Right lobe of liver (tissue), 6 donors: ENCODE measurements at regions not wholly inside any gene's neighbourhood (a gene's known extent, or its start where the extent isn't known, plus 50 kb on each side); places are given as distances from the start of the nearest gene placed in this dataset.
A peak's percentile ranks its signal among the peaks of the same experiment; 100 is the strongest.

Source experiments
- ATAC-seq, 4 donors: fragments of 200-7000 bp; cut with Tn5 transposase; one replicate each; pipeline ENCODE4 v1.9.1; 2020; ENCODE audit warnings: mild to moderate bottlenecking in 4 of 4, moderate library complexity in 4 of 4
- DNase-seq, 3 donors: peaks; one replicate each; pipeline ENCODE4 v3.0.0-alpha.2; 2020
- H3K27ac ChIP-seq, 3 donors: fragments of 200-600 bp; one replicate each; pipeline ENCODE4 v1.8.0; 2022
- H3K27me3 ChIP-seq, 2 donors: fragments of 200-600 bp; one replicate each; pipeline ENCODE4 v1.8.0; 2022
- H3K36me3 ChIP-seq, 4 donors: fragments of 200-600 bp; sonication (generic) in 1 of 4; one replicate each; pipeline versions ENCODE4 v1.5.1 to v1.8.0; 2017 to 2022; ENCODE audit warnings: control low read depth in 1 of 4
- H3K4me1 ChIP-seq, 4 donors: fragments of 200-600 bp; sonication (generic) in 1 of 4; one replicate each; pipeline versions ENCODE4 v1.5.1 to v1.8.0; 2017 to 2022; ENCODE audit warnings: control low read depth in 1 of 4
- H3K4me3 ChIP-seq, 3 donors: fragments of 200-600 bp; one replicate each; pipeline ENCODE4 v1.8.0; 2022
- H3K9me3 ChIP-seq, 4 donors: fragments of 200-600 bp; sonication (generic) in 1 of 4; one replicate each; pipeline versions ENCODE4 v1.5.1 to v1.8.0; 2017 to 2022; ENCODE audit warnings: control low read depth in 1 of 4
- CTCF ChIP-seq, 4 donors: fragments of 200-600 bp in 3 of 4; fragments of 450-650 bp in 1 of 4; IDR thresholded peaks; one replicate each; pipeline versions ENCODE4 v1.5.1 to v1.8.0; 2016 to 2022; ENCODE audit warnings: antibody characterized with exemption in 4 of 4, mild to moderate bottlenecking in 2 of 4
- POLR2A ChIP-seq: fragments of 450-650 bp; IDR thresholded peaks from one replicate; pipeline ENCODE4 v1.6.1; 2017; ENCODE audit warnings: antibody characterized with exemption, mild to moderate bottlenecking
- WGBS: methylation state at CpG from one replicate; pipeline ENCODE4 v1.1.6; 2018; ENCODE audit warnings: low coverage, low lambda C conversion rate; ENCODE audit not compliant: insufficient coverage; ENCODE audit errors: missing lambda C conversion rate; 5-methylcytosine and 5-hydroxymethylcytosine counted together
- intact Hi-C, 2 donors: fragments of 100-400 bp; cut with DNase I; formaldehyde crosslinking; loops; one replicate each; pipeline versions ENCODE4 v1.11.2 to v1.14.1; 2022
- donor health status: DM: no; HTN: yes; CAD: no.
- donor health status: DM: no; HTN: no; CAD: no.
- donor health status: DM: no; HTN: no; CAD: no.
- donor health status: DM: no; HTN: yes; CAD: no.
- donor health status: DM: no; HTN: yes; CAD: no.

DNA sequence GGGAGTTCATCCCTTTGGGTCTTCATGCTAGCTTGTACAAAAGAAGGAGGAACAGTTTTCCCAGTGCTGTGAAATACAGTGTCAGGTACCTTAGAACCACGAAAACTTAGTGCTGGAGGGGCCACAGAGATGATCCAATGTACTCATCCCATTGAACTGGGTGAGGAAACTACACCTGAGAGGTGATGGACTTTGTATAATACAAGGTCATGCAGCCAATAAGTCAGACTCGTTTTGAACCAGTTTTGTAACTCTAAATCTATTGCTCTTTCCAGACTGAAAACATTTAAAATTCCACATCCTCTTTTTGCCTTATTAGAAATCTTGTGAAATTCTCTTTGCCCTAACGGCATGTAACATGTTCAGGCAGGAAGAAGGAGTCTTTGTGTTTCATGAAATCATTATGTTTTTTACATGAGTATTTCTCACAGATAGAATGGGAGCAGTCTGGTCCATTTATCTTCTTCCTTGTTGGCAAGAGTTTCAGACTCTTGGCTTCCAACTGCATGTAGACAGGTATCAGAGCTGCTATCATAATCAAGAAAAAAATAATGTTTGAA lies 146.8 kb upstream of the FBXL7 start:
- Histone ChIP-seq H3K4me3 (no peak overlapping the region), H3K27ac (no peak overlapping the region), H3K27me3 (no peaks in the 10 kb centered on the region), H3K4me1 (peaks cover 0 to 13% (median 6%) of the 10 kb centered on the region in 4 donors), H3K36me3 (no peaks in the 10 kb centered on the region), H3K9me3 (peaks cover 0 to 2% (median 0%) of the 10 kb centered on the region in 4 donors)
- intact Hi-C loops = no loop called here
- DNase-seq (no peak), ATAC-seq (peak in 3 of 4 donors; percentile 41 to 54 (median 44))
- TF ChIP-seq CTCF (IDR thresholded peaks at IDR 0.05) (no peak), POLR2A (no peak)
- WGBS = 35% methylated on average over 3 of the region's 3 CpGs

DNA sequence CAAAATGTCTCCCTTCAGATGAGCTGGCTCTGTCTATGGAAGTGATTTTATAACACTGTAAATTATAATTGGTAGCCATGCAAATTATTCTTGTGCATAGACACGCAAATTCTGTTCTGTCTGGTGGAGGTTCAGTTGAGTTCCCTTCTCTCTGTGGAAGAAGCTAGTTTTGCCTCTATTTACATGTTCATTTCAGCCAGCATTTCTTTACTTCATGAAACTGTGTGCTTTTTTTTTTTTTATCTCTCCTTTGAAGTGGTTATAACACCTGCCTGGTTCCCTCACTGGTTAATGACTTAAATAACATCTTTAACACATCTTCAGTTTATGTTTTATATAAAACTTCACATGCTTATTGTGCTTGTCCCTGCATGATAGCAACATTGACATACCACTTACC lies 149.4 kb upstream of the FBXL7 start:
- intact Hi-C loops = no loop called here
- TF ChIP-seq CTCF (IDR thresholded peaks at IDR 0.05) = no peak
- no peak for TF ChIP-seq POLR2A
- Histone ChIP-seq H3K4me3 (no peak overlapping the region), H3K27ac (no peak overlapping the region), H3K27me3 (no peaks in the 10 kb centered on the region), H3K4me1 (no peaks in the 10 kb centered on the region), H3K36me3 (no peaks in the 10 kb centered on the region), H3K9me3 (no peaks in the 10 kb centered on the region)
- 75% methylated on average over 1 of the region's 1 CpG for WGBS
- DNase-seq (no peak), ATAC-seq (no peak)

- Histone ChIP-seq H3K4me1 (peaks cover 0 to 5% (median 2%) of the 10 kb centered on the region in 4 donors), H3K27me3 (no peaks in the 10 kb centered on the region), H3K36me3 (no peaks in the 10 kb centered on the region), H3K9me3 (no peaks in the 10 kb centered on the region), H3K27ac (no peak overlapping the region), H3K4me3 (no peak overlapping the region)
- intact Hi-C loops = no loop called here
- DNase-seq (no peak), ATAC-seq (peak; percentile 48 to 83 (median 68))
- 62% methylated on average over 5 of the region's 5 CpGs for WGBS
- no peak for TF ChIP-seq POLR2A
- TF ChIP-seq CTCF (IDR thresholded peaks at IDR 0.05) = no peak
These were observed 153.2 kb upstream of the FBXL7 start for GRCh38 chr5:15346738-15347137.

DNA sequence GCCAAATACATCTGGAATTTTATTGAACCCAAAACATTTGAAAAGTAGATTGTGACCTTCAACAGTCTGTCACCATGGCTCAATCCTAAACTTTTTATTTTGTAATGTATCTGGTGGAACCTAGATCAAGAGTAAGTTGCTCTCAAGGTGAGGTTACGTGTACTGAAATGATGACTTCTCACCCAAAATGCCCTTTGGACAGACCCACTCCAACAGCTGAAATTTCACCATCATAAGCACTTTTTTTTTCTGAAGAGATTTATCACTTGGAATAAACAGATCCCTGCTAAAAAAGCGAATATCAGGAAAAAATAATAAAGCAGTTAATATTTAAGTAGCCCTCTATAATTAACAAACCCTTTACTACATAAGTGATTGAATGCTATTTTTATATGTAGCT lies 155.0 kb upstream of the FBXL7 start:
- 14% methylated on average over 2 of the region's 2 CpGs for WGBS
- peaks cover 0 to 5% (median 2%) of the 10 kb centered on the region in 4 donors for H3K4me1 ChIP-seq
- no peaks in the 10 kb centered on the region for H3K9me3 ChIP-seq
- H3K27me3 ChIP-seq = no peaks in the 10 kb centered on the region
- no peak for TF ChIP-seq POLR2A
- H3K36me3 ChIP-seq = no peaks in the 10 kb centered on the region
- no peak overlapping the region for H3K27ac ChIP-seq
- H3K4me3 ChIP-seq = no peak overlapping the region
- DNase-seq (no peak), ATAC-seq (peak; percentile 36 to 81 (median 69))
- intact Hi-C loops = no loop called here

- Histone ChIP-seq H3K4me1 (peaks cover 0 to 9% (median 2%) of the 10 kb centered on the region in 4 donors), H3K27me3 (no peaks in the 10 kb centered on the region), H3K36me3 (no peaks in the 10 kb centered on the region), H3K4me3 (no peak overlapping the region), H3K9me3 (no peaks in the 10 kb centered on the region), H3K27ac (no peak overlapping the region)
- DNase-seq = no peak
- intact Hi-C loops = no loop called here
- no peak for ATAC-seq
- TF ChIP-seq POLR2A = no peak
- TF ChIP-seq CTCF (IDR thresholded peaks at IDR 0.05) = no peak
- WGBS = 75% methylated on average over 1 of the region's 1 CpG
These were observed 161.4 kb upstream of the FBXL7 start for GRCh38 chr5:15338546-15338945.
